Astrocyte (in vitro differentiated cells and primary cell): ENCODE measurements at regions not wholly inside any gene's neighbourhood (a gene's known extent, or its start where the extent isn't known, plus 50 kb on each side); places are given as distances from the start of the nearest gene placed in this dataset.

Experiments
- DNase-seq: peaks from one replicate; pipeline ENCODE4 v3.0.0-alpha.2; 2010; ENCODE audit warnings: low read depth
- FAIRE-seq: peaks from 2 replicates; lab custom pipeline; 2011; peaks lifted over from hg19 to GRCh38; lab: Jason Lieb, UNC
- H2AFZ ChIP-seq: 2 replicates; pipeline ENCODE4 v1.6.0; 2012; ENCODE audit warnings: low read depth, low read length, inconsistent platforms
- H3K27ac ChIP-seq: 2 replicates; pipeline ENCODE4 v1.5.1; 2011; ENCODE audit warnings: low read depth, low read length, inconsistent platforms
- H3K27me3 ChIP-seq: 2 replicates; pipeline ENCODE4 v1.6.0; 2011; ENCODE audit warnings: low read length, inconsistent platforms; ENCODE audit not compliant: insufficient read depth
- H3K36me3 ChIP-seq: 2 replicates; pipeline ENCODE4 v1.5.1; 2011; ENCODE audit warnings: low read length, inconsistent platforms; ENCODE audit not compliant: insufficient read depth
- H3K4me1 ChIP-seq: 2 replicates; pipeline ENCODE4 v1.5.1; 2011; ENCODE audit warnings: low read length, inconsistent platforms; ENCODE audit not compliant: insufficient read depth
- H3K4me2 ChIP-seq: 2 replicates; pipeline ENCODE4 v1.6.0; 2012; ENCODE audit warnings: low read length, inconsistent platforms
- H3K4me3 ChIP-seq: 2 replicates; pipeline ENCODE4 v1.5.1; 2011; ENCODE audit warnings: low read depth, mild to moderate bottlenecking, low read length, inconsistent platforms; ENCODE audit not compliant: insufficient read depth
- H3K79me2 ChIP-seq: 2 replicates; pipeline ENCODE4 v1.6.0; 2012; ENCODE audit warnings: mild to moderate bottlenecking, low read length, inconsistent platforms; ENCODE audit not compliant: insufficient read depth
- H3K9ac ChIP-seq: 2 replicates; pipeline ENCODE4 v1.6.0; 2012; ENCODE audit warnings: mild to moderate bottlenecking, low read length, inconsistent platforms
- H3K9me3 ChIP-seq: 2 replicates; pipeline ENCODE4 v1.5.1; 2012; ENCODE audit warnings: low read depth, mild to moderate bottlenecking, low read length, inconsistent platforms; ENCODE audit not compliant: insufficient read depth
- H4K20me1 ChIP-seq: 2 replicates; pipeline ENCODE4 v1.6.0; 2012; ENCODE audit warnings: low read length, inconsistent platforms; ENCODE audit not compliant: insufficient read depth
- H3K27ac Mint-ChIP-seq: one replicate; pipeline ENCODE4 v1.8.0; 2021; ENCODE audit warnings: mild to moderate bottlenecking, mixed read lengths; ENCODE audit not compliant: unreplicated experiment
- H3K27me3 Mint-ChIP-seq: one replicate; pipeline ENCODE4 v1.8.0; 2021; ENCODE audit warnings: low read depth, mixed read lengths; ENCODE audit not compliant: unreplicated experiment
- H3K36me3 Mint-ChIP-seq: one replicate; pipeline ENCODE4 v1.8.0; 2021; ENCODE audit warnings: low read depth, mixed read lengths; ENCODE audit not compliant: unreplicated experiment
- H3K4me1 Mint-ChIP-seq: one replicate; pipeline ENCODE4 v1.8.0; 2021; ENCODE audit warnings: low read depth, mixed read lengths; ENCODE audit not compliant: unreplicated experiment
- H3K4me3 Mint-ChIP-seq: one replicate; pipeline ENCODE4 v1.8.0; 2021; ENCODE audit warnings: mild to moderate bottlenecking, moderate library complexity, mixed read lengths; ENCODE audit not compliant: unreplicated experiment
- H3K9me3 Mint-ChIP-seq: one replicate; pipeline ENCODE4 v1.8.0; 2021; ENCODE audit warnings: mild to moderate bottlenecking, mixed read lengths; ENCODE audit not compliant: unreplicated experiment
- CTCF ChIP-seq: IDR thresholded peaks from 2 replicates; pipeline ENCODE4 v1.5.1; 2011; ENCODE audit warnings: low read depth, mild to moderate bottlenecking, inconsistent platforms, low read length, moderate library complexity; ENCODE audit not compliant: insufficient read depth
- EZH2 ChIP-seq: IDR thresholded peaks from 2 replicates; pipeline ENCODE4 v1.6.1; 2012; ENCODE audit warnings: mild to moderate bottlenecking, low read length, inconsistent platforms; ENCODE audit not compliant: insufficient read depth

DNA sequence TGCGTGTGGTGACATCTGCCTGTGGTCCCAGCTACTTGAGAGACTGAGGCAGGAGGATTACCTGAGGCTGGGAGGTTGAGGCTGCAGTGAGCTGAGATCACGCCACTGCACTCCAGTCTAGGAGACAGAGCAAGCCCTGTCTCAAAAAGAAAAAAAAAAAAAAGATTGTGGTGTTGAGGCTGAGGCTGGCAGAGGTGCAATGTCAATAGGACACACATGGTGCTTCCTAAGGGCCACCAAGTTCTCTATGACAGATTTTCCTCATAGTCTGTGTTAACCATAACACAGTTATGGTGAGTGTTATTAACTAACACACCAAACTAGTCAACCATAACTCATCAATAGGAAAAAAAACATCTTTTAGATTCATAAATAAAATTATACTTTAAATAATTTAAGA, 494.4 kb downstream of the TMX3 start:
- peaks cover 5% of the 10 kb centered on the region for H3K4me1 ChIP-seq
- H3K36me3 Mint-ChIP-seq, result no peaks in the 10 kb centered on the region
- peak overlapping the region; percentile 28 for H3K27ac Mint-ChIP-seq
- DNase-seq (no peak), FAIRE-seq (no peak)
- H3K4me1 Mint-ChIP-seq, result peaks cover 29% of the 10 kb centered on the region
- H3K36me3 ChIP-seq, result no peaks in the 10 kb centered on the region
- H3K27ac ChIP-seq, result no peak overlapping the region
- H3K4me3 ChIP-seq, result no peak overlapping the region
- no peak overlapping the region for H3K9ac ChIP-seq
- H4K20me1 ChIP-seq, result no peaks in the 10 kb centered on the region
- no peaks in the 10 kb centered on the region for H3K27me3 Mint-ChIP-seq
- H3K9me3 ChIP-seq, result no peaks in the 10 kb centered on the region
- H3K4me3 Mint-ChIP-seq, result no peak overlapping the region
- no peak overlapping the region for H2AFZ ChIP-seq
- H3K9me3 Mint-ChIP-seq, result no peaks in the 10 kb centered on the region
- TF ChIP-seq EZH2 (no peak), CTCF (no peak)
- no peaks in the 10 kb centered on the region for H3K27me3 ChIP-seq
- no peaks in the 10 kb centered on the region for H3K79me2 ChIP-seq
- H3K4me2 ChIP-seq, result no peak overlapping the region

DNA sequence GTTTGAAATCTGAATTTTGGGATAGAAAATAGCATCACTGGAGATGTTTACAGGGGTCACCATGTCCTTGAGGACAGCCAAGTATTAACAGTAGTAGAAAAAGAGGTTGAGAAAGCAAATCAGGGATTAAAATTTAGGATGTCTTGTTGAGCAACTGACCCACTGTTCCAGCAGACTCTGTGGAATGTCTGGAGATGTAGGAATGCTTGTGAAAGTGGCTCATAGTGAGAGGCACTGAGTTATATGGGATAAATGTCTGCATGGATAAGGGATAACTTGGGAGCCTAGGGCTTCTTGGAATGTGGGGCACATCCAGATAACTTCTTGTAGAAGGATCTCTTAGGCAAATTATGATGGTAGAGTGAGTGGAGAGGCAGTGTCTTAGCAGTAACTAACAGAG, 495.0 kb downstream of the TMX3 start:
- no peak overlapping the region for H3K9ac ChIP-seq
- no peaks in the 10 kb centered on the region for H4K20me1 ChIP-seq
- peaks cover 30% of the 10 kb centered on the region for H3K4me1 Mint-ChIP-seq
- peak overlapping the region; percentile 28 for H3K27ac Mint-ChIP-seq
- DNase-seq (peak; percentile 66), FAIRE-seq (no peak)
- no peak overlapping the region for H3K4me3 ChIP-seq
- no peak overlapping the region for H2AFZ ChIP-seq
- no peaks in the 10 kb centered on the region for H3K79me2 ChIP-seq
- H3K4me2 ChIP-seq, result no peak overlapping the region
- peaks cover 5% of the 10 kb centered on the region for H3K4me1 ChIP-seq
- H3K27ac ChIP-seq, result no peak overlapping the region
- H3K27me3 Mint-ChIP-seq, result no peaks in the 10 kb centered on the region
- H3K9me3 Mint-ChIP-seq, result no peaks in the 10 kb centered on the region
- H3K36me3 ChIP-seq, result no peaks in the 10 kb centered on the region
- no peaks in the 10 kb centered on the region for H3K9me3 ChIP-seq
- TF ChIP-seq EZH2, result no peak
- no peak for TF ChIP-seq CTCF
- no peak overlapping the region for H3K4me3 Mint-ChIP-seq
- no peaks in the 10 kb centered on the region for H3K36me3 Mint-ChIP-seq
- no peaks in the 10 kb centered on the region for H3K27me3 ChIP-seq

DNA sequence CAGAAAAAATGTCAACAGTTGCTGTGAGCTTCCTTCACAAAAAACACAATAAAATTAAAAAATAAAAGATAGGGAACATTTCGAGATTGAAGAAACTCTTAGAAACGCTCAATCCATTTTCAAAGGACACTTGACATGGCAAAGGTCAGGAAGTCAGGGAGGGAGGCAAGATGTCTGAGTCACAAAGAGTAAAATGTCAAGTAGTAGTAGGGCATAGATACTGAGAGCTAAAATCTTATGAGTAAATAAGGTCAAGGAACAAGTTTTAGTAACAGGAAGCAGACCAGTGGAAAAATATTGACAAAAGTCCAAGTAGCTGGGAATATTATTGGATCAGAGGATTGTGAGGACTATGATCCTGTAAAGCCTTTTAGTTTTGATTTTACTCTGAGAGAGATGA, 495.6 kb downstream of the TMX3 start:
- no peak for FAIRE-seq
- H3K9me3 Mint-ChIP-seq, result no peaks in the 10 kb centered on the region
- TF ChIP-seq CTCF (no peak), EZH2 (no peak)
- H3K4me1 ChIP-seq, result peaks cover 5% of the 10 kb centered on the region
- no peak for DNase-seq
- no peaks in the 10 kb centered on the region for H3K36me3 Mint-ChIP-seq
- no peak overlapping the region for H3K9ac ChIP-seq
- H4K20me1 ChIP-seq, result no peaks in the 10 kb centered on the region
- H3K36me3 ChIP-seq, result no peaks in the 10 kb centered on the region
- H3K4me1 Mint-ChIP-seq, result peaks cover 30% of the 10 kb centered on the region
- H3K27me3 ChIP-seq, result no peaks in the 10 kb centered on the region
- no peak overlapping the region for H3K4me3 Mint-ChIP-seq
- no peak overlapping the region for H3K4me2 ChIP-seq
- peak overlapping the region; percentile 77 for H3K27ac Mint-ChIP-seq
- H3K27me3 Mint-ChIP-seq, result no peaks in the 10 kb centered on the region
- no peak overlapping the region for H2AFZ ChIP-seq
- H3K27ac ChIP-seq, result no peak overlapping the region
- H3K79me2 ChIP-seq, result no peaks in the 10 kb centered on the region
- H3K9me3 ChIP-seq, result no peaks in the 10 kb centered on the region
- H3K4me3 ChIP-seq, result no peak overlapping the region
